H1 (cell line): ENCODE measurements at regions not wholly inside any gene's neighbourhood (a gene's known extent, or its start where the extent isn't known, plus 50 kb on each side); places are given as distances from the start of the nearest gene placed in this dataset.

Experiments used
- CTCF ChIA-PET: fragments of 300-600 bp; sonication (Branson Sonifier 250); formaldehyde crosslinking; loops from one replicate; lab custom pipeline; 2021; ENCODE audit not compliant: partially characterized antibody; lab: Charles Lee
- POLR2A ChIA-PET: fragments of 300-600 bp; sonication (Branson Sonifier 250); formaldehyde crosslinking; loops from one replicate; lab custom pipeline; 2021; ENCODE audit warnings: inconsistent platforms; ENCODE audit not compliant: partially characterized antibody; lab: Charles Lee
- DNase-seq, 2 experiments: peaks; one replicate each; pipeline versions ENCODE4 v3.0.0 to v3.0.0-alpha.2; 2010 to 2022; ENCODE audit warnings: low spot score in 2 of 2, low read depth in 1 of 2, mixed read lengths in 1 of 2
- FAIRE-seq: peaks from 2 replicates; lab custom pipeline; 2011; peaks lifted over from hg19 to GRCh38; lab: Jason Lieb, UNC
- H2AFZ ChIP-seq: 2 replicates; pipeline ENCODE4 v1.8.1; 2012; ENCODE audit warnings: low read length, inconsistent platforms
- H2AK5ac ChIP-seq: 2 replicates; pipeline ENCODE4 v1.6.1; 2013; ENCODE audit warnings: low read depth, low read length
- H2BK120ac ChIP-seq: replicated peaks from 2 replicates; pipeline ENCODE3; 2013; ENCODE audit warnings: low read depth, low read length, inconsistent platforms
- H2BK12ac ChIP-seq: 2 replicates; pipeline ENCODE4 v1.6.1; 2013; ENCODE audit warnings: low read depth, low read length
- H2BK15ac ChIP-seq: 2 replicates; pipeline ENCODE4 v1.6.1; 2013; ENCODE audit warnings: low read length
- H2BK20ac ChIP-seq: 2 replicates; pipeline ENCODE4 v1.6.1; 2013; ENCODE audit warnings: low read length
- H2BK5ac ChIP-seq: 2 replicates; pipeline ENCODE4 v1.6.1; 2013; ENCODE audit warnings: low read depth, low read length
- H3K14ac ChIP-seq: 2 replicates; pipeline ENCODE4 v1.6.1; 2013; ENCODE audit warnings: inconsistent platforms; ENCODE audit not compliant: insufficient read length
- H3K18ac ChIP-seq: 2 replicates; pipeline ENCODE4 v1.6.1; 2013; ENCODE audit warnings: low read length; ENCODE audit errors: extremely low read depth
- H3K23ac ChIP-seq: 2 replicates; pipeline ENCODE4 v1.6.1; 2013; ENCODE audit warnings: inconsistent platforms; ENCODE audit not compliant: insufficient read length
- H3K23me2 ChIP-seq: 2 replicates; pipeline ENCODE4 v1.6.1; 2013; ENCODE audit warnings: low read depth, low read length
- H3K27ac ChIP-seq: 2 replicates; pipeline ENCODE4 v1.6.1; 2011; ENCODE audit warnings: low read depth, low read length, inconsistent platforms
- H3K27me3 ChIP-seq, 4 experiments: replicated peaks in 1 of 4; 1 replicate in 1 of 4; 2 replicates in 3 of 4; pipeline versions ENCODE4 v1.6.1 to v1.8.1; 2011 to 2013; ENCODE audit warnings: low read length in 3 of 4, mild to moderate bottlenecking in 3 of 4, inconsistent platforms in 2 of 4, mixed read lengths in 2 of 4, moderate library complexity in 1 of 4; ENCODE audit not compliant: control insufficient read depth in 3 of 4, insufficient read depth in 3 of 4; ENCODE audit errors: extremely low read depth in 1 of 4
- H3K36me3 ChIP-seq, 4 experiments: 2 replicates each; pipeline versions ENCODE4 v1.6.1 to v1.8.1; 2011 to 2013; ENCODE audit warnings: mild to moderate bottlenecking in 4 of 4, low read length in 3 of 4, moderate library complexity in 2 of 4, control low read depth in 1 of 4, inconsistent platforms in 1 of 4; ENCODE audit not compliant: insufficient read depth in 4 of 4, control insufficient read depth in 2 of 4
- H3K4ac ChIP-seq: replicated peaks from 2 replicates; pipeline ENCODE3; 2013; ENCODE audit warnings: low read length, low read depth, mixed read lengths, inconsistent platforms; ENCODE audit not compliant: insufficient read length
- H3K4me1 ChIP-seq, 4 experiments: replicated peaks in 1 of 4; 1 replicate in 1 of 4; 2 replicates in 3 of 4; pipeline versions ENCODE4 v1.6.1 to v1.8.1; 2011 to 2013; ENCODE audit warnings: low read length in 3 of 4, inconsistent platforms in 2 of 4, mixed read lengths in 1 of 4; ENCODE audit not compliant: insufficient read depth in 4 of 4, control insufficient read depth in 3 of 4
- H3K4me2 ChIP-seq, 2 experiments: 2 replicates each; pipeline versions ENCODE4 v1.6.1 to v1.8.1; 2011 to 2013; ENCODE audit warnings: low read depth in 2 of 2, low read length in 2 of 2, control low read depth in 1 of 2, inconsistent platforms in 1 of 2, mild to moderate bottlenecking in 1 of 2; ENCODE audit not compliant: insufficient read depth in 1 of 2
- H3K4me3 ChIP-seq, 4 experiments: fragments of 200-600, 300-600 bp in 1 of 4; sonication (generic), shearing (Covaris generic), sonication (Bioruptor Twin) in 1 of 4; 2 replicates each; pipeline versions ENCODE4 v1.5.1 to v1.8.1; 2011 to 2016; ENCODE audit warnings: low read length in 4 of 4, low read depth in 3 of 4, control low read depth in 2 of 4, inconsistent platforms in 2 of 4, mild to moderate bottlenecking in 2 of 4, mixed read lengths in 1 of 4, moderate library complexity in 1 of 4; ENCODE audit not compliant: insufficient read depth in 2 of 4; ENCODE audit errors: extremely low read depth in 1 of 4
- H3K56ac ChIP-seq: replicated peaks from 2 replicates; pipeline ENCODE3; 2013; ENCODE audit warnings: low read depth, mild to moderate bottlenecking, mixed read lengths, low read length, inconsistent platforms; ENCODE audit not compliant: insufficient read length
- H3K79me1 ChIP-seq: 2 replicates; pipeline ENCODE4 v1.6.1; 2013; ENCODE audit warnings: low read depth, low read length, control low read depth
- H3K79me2 ChIP-seq, 2 experiments: 2 replicates each; pipeline versions ENCODE4 v1.6.1 to v1.8.1; 2012 to 2013; ENCODE audit warnings: low read length in 2 of 2, mild to moderate bottlenecking in 2 of 2, inconsistent platforms in 1 of 2; ENCODE audit not compliant: insufficient read depth in 2 of 2, control insufficient read depth in 1 of 2
- H3K9ac ChIP-seq, 4 experiments: replicated peaks in 1 of 4; 1 replicate in 1 of 4; 2 replicates in 3 of 4; pipeline versions ENCODE4 v1.6.1 to v1.8.1; 2011 to 2013; ENCODE audit warnings: low read depth in 3 of 4, low read length in 3 of 4, control low read depth in 2 of 4, mild to moderate bottlenecking in 2 of 4, moderate library complexity in 2 of 4, inconsistent platforms in 1 of 4; ENCODE audit errors: extremely low read depth in 1 of 4
- H3K9me3 ChIP-seq, 2 experiments: 2 replicates each; pipeline versions ENCODE4 v1.6.1 to v1.8.1; 2012 to 2013; ENCODE audit warnings: mild to moderate bottlenecking in 2 of 2, moderate library complexity in 2 of 2, control low read depth in 1 of 2, inconsistent platforms in 1 of 2, low read depth in 1 of 2, low read length in 1 of 2, mixed read lengths in 1 of 2; ENCODE audit not compliant: insufficient read depth in 2 of 2
- H4K20me1 ChIP-seq, 2 experiments: replicated peaks in 1 of 2; 2 replicates each; pipeline versions ENCODE3 to v1.8.1; 2011 to 2013; ENCODE audit warnings: inconsistent platforms in 2 of 2, low read length in 2 of 2, mild to moderate bottlenecking in 1 of 2; ENCODE audit not compliant: insufficient read depth in 2 of 2, control insufficient read depth in 1 of 2
- H4K5ac ChIP-seq: 2 replicates; pipeline ENCODE4 v1.6.1; 2013; ENCODE audit warnings: low read length, low read depth, mixed read lengths, inconsistent platforms; ENCODE audit not compliant: insufficient read length
- H4K8ac ChIP-seq: 2 replicates; pipeline ENCODE4 v1.8.0; 2013; ENCODE audit warnings: mild to moderate bottlenecking, moderate library complexity, low read length, inconsistent platforms; ENCODE audit not compliant: insufficient read depth; ENCODE audit errors: extremely low read depth
- H4K91ac ChIP-seq: replicated peaks from 2 replicates; pipeline ENCODE3; 2013; ENCODE audit warnings: low read length, mixed read lengths, inconsistent platforms; ENCODE audit not compliant: insufficient read length
- CBX5 ChIP-seq: fragments of 300-800, 300-1000 bp; sonication (generic); IDR thresholded peaks from 2 replicates; pipeline ENCODE4 v1.7.1; 2016; ENCODE audit warnings: antibody characterized with exemption, low read length, low read depth
- CHD1 ChIP-seq: IDR thresholded peaks from 2 replicates; pipeline ENCODE4 v1.6.1; 2012; ENCODE audit warnings: low read depth, low read length, improper control_type of control experiment
- MAFK ChIP-seq: IDR thresholded peaks from 2 replicates; pipeline ENCODE4 v1.6.1; 2012; ENCODE audit warnings: low read depth, mild to moderate bottlenecking, improper control_type of control experiment, low read length
- WGBS, 2 experiments: shearing (Covaris generic) in 1 of 2; methylation state at CpG; one replicate each; pipeline versions ENCODE4 v1.1.6 to v1.1.7; 2013 to 2015; ENCODE audit warnings: low lambda C conversion rate in 2 of 2, mixed read lengths in 2 of 2, inconsistent platforms in 1 of 2, low coverage in 1 of 2, missing lambda C conversion rate in 1 of 2; ENCODE audit not compliant: insufficient replicate concordance in 2 of 2, insufficient coverage in 1 of 2, insufficient read length in 1 of 2; ENCODE audit errors: extremely low coverage in 1 of 2, missing lambda C conversion rate in 1 of 2; 5-methylcytosine and 5-hydroxymethylcytosine counted together

GRCh38 chr12:90899456-90900182, 55.4 kb downstream of the CCER1 start:
- H3K9ac ChIP-seq = no peak overlapping the region
- no peak overlapping the region for H3K4me3 ChIP-seq
- H3K27me3 ChIP-seq = no peaks in the 10 kb centered on the region
- ChIA-PET CTCF (interaction anchor here (1.0 kb wide), 2 partner anchors 10 to 46 kb away, joined by 3 to 4 read pairs; no protein-coding TSS in a partner anchor), POLR2A (no interaction called here)
- no peak overlapping the region for H2BK15ac ChIP-seq
- no peak overlapping the region for H3K56ac ChIP-seq
- no peak overlapping the region for H3K4ac ChIP-seq
- DNase-seq = no peak
- WGBS, 2 experiments = 68% methylated on average over 4 of the region's 4 CpGs; no CpG with 5 or more reads in 1 of the 2 experiments
- no peak overlapping the region for H3K27ac ChIP-seq
- H3K79me2 ChIP-seq = no peaks in the 10 kb centered on the region
- H3K18ac ChIP-seq = no peak overlapping the region
- H4K5ac ChIP-seq = no peak overlapping the region
- H2BK20ac ChIP-seq = no peak overlapping the region
- no peak overlapping the region for H2BK120ac ChIP-seq
- H4K91ac ChIP-seq = no peak overlapping the region
- H3K14ac ChIP-seq = no peak overlapping the region
- no peak overlapping the region for H2AK5ac ChIP-seq
- no peaks in the 10 kb centered on the region for H3K23me2 ChIP-seq
- H3K4me2 ChIP-seq = no peak overlapping the region
- no peak for TF ChIP-seq MAFK
- TF ChIP-seq CHD1 = no peak
- TF ChIP-seq CBX5 = no peak
- no peak overlapping the region for H2BK5ac ChIP-seq
- no peak overlapping the region for H2BK12ac ChIP-seq
- no peaks in the 10 kb centered on the region for H3K79me1 ChIP-seq
- FAIRE-seq = no peak
- no peak overlapping the region for H4K8ac ChIP-seq
- no peaks in the 10 kb centered on the region for H3K9me3 ChIP-seq
- H3K36me3 ChIP-seq = no peaks in the 10 kb centered on the region
- H3K4me1 ChIP-seq = no peaks in the 10 kb centered on the region
- no peak overlapping the region for H2AFZ ChIP-seq
- H3K23ac ChIP-seq = no peak overlapping the region
- H4K20me1 ChIP-seq = no peaks in the 10 kb centered on the region
